Upper lobe of right lung (tissue), 1 donor: ENCODE measurements at regions not wholly inside any gene's neighbourhood (a gene's known extent, or its start where the extent isn't known, plus 50 kb on each side); places are given as distances from the start of the nearest gene placed in this dataset.
"Not testable (repeated sequence)": the region's sequence is repeated elsewhere in the genome, so short reads cannot be mapped to it uniquely, and the experiment has no call there.

Source experiments
- ATAC-seq: fragments of 200-7000 bp; cut with Tn5 transposase; one replicate; pipeline ENCODE4 v1.9.1; 2020; ENCODE audit warnings: mild to moderate bottlenecking, moderate library complexity
- DNase-seq: peaks from one replicate; pipeline ENCODE4 v3.0.0-alpha.2; 2020
- H3K27ac ChIP-seq: fragments of 200-600 bp; one replicate; pipeline ENCODE4 v1.8.0; 2022
- H3K27me3 ChIP-seq: fragments of 200-600 bp; one replicate; pipeline ENCODE4 v1.8.0; 2022; ENCODE audit warnings: mild to moderate bottlenecking
- H3K36me3 ChIP-seq: fragments of 200-600 bp; one replicate; pipeline ENCODE4 v1.8.0; 2022
- H3K4me1 ChIP-seq: fragments of 200-600 bp; one replicate; pipeline ENCODE4 v1.8.0; 2022
- H3K4me3 ChIP-seq: fragments of 200-600 bp; one replicate; pipeline ENCODE4 v1.8.0; 2022; ENCODE audit warnings: mild to moderate bottlenecking
- H3K9me3 ChIP-seq: fragments of 200-600 bp; one replicate; pipeline ENCODE4 v1.8.0; 2022
- intact Hi-C: fragments of 100-400 bp; cut with DNase I; formaldehyde crosslinking; loops from one replicate; pipeline ENCODE4 v1.11.0; 2022
- TF ChIP-seq, protein P1 (sequence below): fragments of 200-600 bp; IDR thresholded peaks from one replicate; pipeline ENCODE4 v1.8.0; 2022; ENCODE audit warnings: antibody characterized with exemption
- donor health status: DM: no; HTN: yes; CAD: no; lungs with severe emphysema.

DNA sequence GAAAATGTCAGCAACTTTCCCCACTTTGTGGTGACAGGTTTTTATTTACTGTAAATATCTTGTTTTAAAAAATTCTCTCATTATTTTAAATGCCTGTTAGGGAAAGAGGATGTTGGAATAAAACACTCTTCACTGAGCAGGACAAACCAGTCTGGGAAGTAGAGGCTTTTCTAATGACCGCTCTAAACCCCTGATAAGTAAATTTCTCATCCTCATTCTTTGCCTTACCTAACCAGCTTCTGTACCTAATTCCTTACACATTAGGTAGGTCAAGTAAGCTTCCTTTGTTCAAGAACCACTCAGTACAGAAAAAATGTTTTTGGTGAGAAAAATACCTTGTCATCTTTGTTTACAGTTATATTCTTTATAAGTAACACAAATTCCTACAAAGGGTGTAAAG, 143.6 kb downstream of the GPR85 start:
- no peak overlapping the region for H3K27ac ChIP-seq
- intact Hi-C loops: no loop called here
- TF ChIP-seq, protein P1, sequence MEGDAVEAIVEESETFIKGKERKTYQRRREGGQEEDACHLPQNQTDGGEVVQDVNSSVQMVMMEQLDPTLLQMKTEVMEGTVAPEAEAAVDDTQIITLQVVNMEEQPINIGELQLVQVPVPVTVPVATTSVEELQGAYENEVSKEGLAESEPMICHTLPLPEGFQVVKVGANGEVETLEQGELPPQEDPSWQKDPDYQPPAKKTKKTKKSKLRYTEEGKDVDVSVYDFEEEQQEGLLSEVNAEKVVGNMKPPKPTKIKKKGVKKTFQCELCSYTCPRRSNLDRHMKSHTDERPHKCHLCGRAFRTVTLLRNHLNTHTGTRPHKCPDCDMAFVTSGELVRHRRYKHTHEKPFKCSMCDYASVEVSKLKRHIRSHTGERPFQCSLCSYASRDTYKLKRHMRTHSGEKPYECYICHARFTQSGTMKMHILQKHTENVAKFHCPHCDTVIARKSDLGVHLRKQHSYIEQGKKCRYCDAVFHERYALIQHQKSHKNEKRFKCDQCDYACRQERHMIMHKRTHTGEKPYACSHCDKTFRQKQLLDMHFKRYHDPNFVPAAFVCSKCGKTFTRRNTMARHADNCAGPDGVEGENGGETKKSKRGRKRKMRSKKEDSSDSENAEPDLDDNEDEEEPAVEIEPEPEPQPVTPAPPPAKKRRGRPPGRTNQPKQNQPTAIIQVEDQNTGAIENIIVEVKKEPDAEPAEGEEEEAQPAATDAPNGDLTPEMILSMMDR: no peak

DNA sequence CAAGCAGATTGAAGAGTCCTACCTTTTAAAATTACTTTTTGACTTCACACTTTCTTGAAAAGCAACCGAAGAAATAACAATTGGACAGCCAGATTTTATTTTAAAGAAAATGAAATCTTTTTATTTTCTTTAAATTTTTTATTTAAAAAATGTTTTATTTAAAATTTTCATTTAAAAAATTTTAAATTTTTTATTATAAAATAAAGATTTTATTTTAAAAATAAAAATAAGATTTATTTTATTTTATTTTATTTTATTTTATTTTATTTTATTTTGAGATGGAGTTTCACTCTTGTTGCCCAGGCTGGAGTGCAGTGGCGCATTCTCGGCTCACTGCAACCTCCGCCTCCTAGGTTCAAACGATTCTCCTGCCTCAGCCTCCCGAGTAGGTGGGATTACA, 144.5 kb downstream of the GPR85 start:
- H3K27ac ChIP-seq, H3K27me3 ChIP-seq, intact Hi-C loops, H3K9me3 ChIP-seq, DNase-seq, H3K36me3 ChIP-seq, H3K4me3 ChIP-seq, ATAC-seq: not testable (repeated sequence)
- H3K4me1 ChIP-seq: peaks cover 21% of the 10 kb centered on the region

More for the DNA sequence above, 143.6 kb downstream of the GPR85 start:
- ATAC-seq: no peak
- Histone ChIP-seq H3K36me3 (no peaks in the 10 kb centered on the region), H3K27me3 (no peaks in the 10 kb centered on the region), H3K9me3 (no peaks in the 10 kb centered on the region), H3K4me1 (peaks cover 14% of the 10 kb centered on the region), H3K4me3 (no peak overlapping the region)
- no peak for DNase-seq

- no peaks in the 10 kb centered on the region for H3K27me3 ChIP-seq
- TF ChIP-seq, protein P1: no peak
- intact Hi-C loops: no loop called here
- H3K4me1 ChIP-seq: peaks cover 21% of the 10 kb centered on the region
- H3K4me3 ChIP-seq: peak overlapping the region; percentile 87
- peak overlapping the region; percentile 81 for H3K27ac ChIP-seq
- no peak for DNase-seq
- peak; percentile 55 for ATAC-seq
- H3K36me3 ChIP-seq: no peaks in the 10 kb centered on the region
- H3K9me3 ChIP-seq: no peaks in the 10 kb centered on the region
Measured at GRCh38 chr7:112940314-112940732, 146.3 kb downstream of the GPR85 start.

- TF ChIP-seq, protein P1: no peak
- Histone ChIP-seq H3K4me1 (peaks cover 21% of the 10 kb centered on the region), H3K27me3 (no peaks in the 10 kb centered on the region), H3K9me3 (no peaks in the 10 kb centered on the region), H3K4me3 (peak overlapping the region; percentile 87), H3K36me3 (no peaks in the 10 kb centered on the region), H3K27ac (peak overlapping the region; percentile 81)
- intact Hi-C loops: no loop called here
- ATAC-seq (peak; percentile 99), DNase-seq (peak; percentile 100)
Measured at GRCh38 chr7:112939574-112940313, 146.9 kb downstream of the GPR85 start.

GRCh38 chr7:112938863-112939573, 147.6 kb downstream of the GPR85 start:
- TF ChIP-seq, protein P1: no peak
- ATAC-seq: peak; percentile 2
- Histone ChIP-seq H3K4me1 (peaks cover 21% of the 10 kb centered on the region), H3K27ac (peak overlapping the region; percentile 73), H3K27me3 (no peaks in the 10 kb centered on the region), H3K9me3 (no peaks in the 10 kb centered on the region), H3K4me3 (peak overlapping the region; percentile 87), H3K36me3 (peaks cover 3% of the 10 kb centered on the region)
- intact Hi-C loops: no loop called here
- DNase-seq: peak; percentile 73
